ENCODE measurements at regions not wholly inside any gene's neighbourhood (a gene's known extent, or its start where the extent isn't known, plus 50 kb on each side); places are given as distances from the start of the nearest gene placed in this dataset.

- intact Hi-C loops (cut with micrococcal nuclease; ENCODE audit: unreplicated experiment), result no loop called here
- Mint-ChIP-seq H3K4me1 (ENCODE audit: low read depth, unreplicated experiment) (peaks cover 39% of the 10 kb centered on the region), H3K27me3 (ENCODE audit: unreplicated experiment) (no peaks in the 10 kb centered on the region)
Observed at GRCh38 chr3:102085431-102086176, 236.3 kb downstream of the NFKBIZ start.

DNA sequence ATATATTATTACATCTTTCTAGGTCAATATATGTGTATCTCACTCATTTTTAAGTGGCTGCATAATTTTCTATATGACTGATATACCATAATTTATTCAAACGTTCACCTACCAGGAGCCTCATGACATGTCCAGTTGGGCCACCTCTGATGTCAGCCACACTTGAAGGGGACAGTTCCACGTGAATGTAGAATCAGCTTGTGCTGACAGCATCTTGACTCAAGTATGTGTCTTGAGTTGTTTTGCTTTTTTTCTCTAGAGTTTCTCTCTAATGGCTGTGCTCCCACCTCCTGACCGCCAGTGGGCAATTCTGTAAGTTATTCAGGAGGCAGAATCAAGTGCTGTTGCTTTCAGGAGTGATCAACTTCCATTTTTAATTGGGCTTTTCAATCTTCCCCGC lies 237.9 kb downstream of the NFKBIZ start:
- intact Hi-C loops (cut with micrococcal nuclease; ENCODE audit: unreplicated experiment), result no loop called here
- Mint-ChIP-seq H3K9me3 (ENCODE audit: low read depth, unreplicated experiment) (peaks cover 4% of the 10 kb centered on the region), H3K27me3 (ENCODE audit: unreplicated experiment) (no peaks in the 10 kb centered on the region), H3K4me1 (ENCODE audit: low read depth, unreplicated experiment) (peaks cover 36% of the 10 kb centered on the region), H3K27ac (ENCODE audit: unreplicated experiment) (no peak overlapping the region), H3K36me3 (ENCODE audit: insufficient read depth, unreplicated experiment) (no peaks in the 10 kb centered on the region), H3K4me3 (ENCODE audit: low read depth, unreplicated experiment) (no peak overlapping the region)
- TF ChIP-seq, protein P1, sequence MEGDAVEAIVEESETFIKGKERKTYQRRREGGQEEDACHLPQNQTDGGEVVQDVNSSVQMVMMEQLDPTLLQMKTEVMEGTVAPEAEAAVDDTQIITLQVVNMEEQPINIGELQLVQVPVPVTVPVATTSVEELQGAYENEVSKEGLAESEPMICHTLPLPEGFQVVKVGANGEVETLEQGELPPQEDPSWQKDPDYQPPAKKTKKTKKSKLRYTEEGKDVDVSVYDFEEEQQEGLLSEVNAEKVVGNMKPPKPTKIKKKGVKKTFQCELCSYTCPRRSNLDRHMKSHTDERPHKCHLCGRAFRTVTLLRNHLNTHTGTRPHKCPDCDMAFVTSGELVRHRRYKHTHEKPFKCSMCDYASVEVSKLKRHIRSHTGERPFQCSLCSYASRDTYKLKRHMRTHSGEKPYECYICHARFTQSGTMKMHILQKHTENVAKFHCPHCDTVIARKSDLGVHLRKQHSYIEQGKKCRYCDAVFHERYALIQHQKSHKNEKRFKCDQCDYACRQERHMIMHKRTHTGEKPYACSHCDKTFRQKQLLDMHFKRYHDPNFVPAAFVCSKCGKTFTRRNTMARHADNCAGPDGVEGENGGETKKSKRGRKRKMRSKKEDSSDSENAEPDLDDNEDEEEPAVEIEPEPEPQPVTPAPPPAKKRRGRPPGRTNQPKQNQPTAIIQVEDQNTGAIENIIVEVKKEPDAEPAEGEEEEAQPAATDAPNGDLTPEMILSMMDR (IDR thresholded peaks at IDR 0.05; ENCODE audit: unreplicated experiment), result no peak
- DNase-seq, result no peak
- BruUV-seq (replicated peaks), result no TSS peak
- CTCF ChIA-PET, result no interaction called here

More at GRCh38 chr3:102085431-102086176, 236.3 kb downstream of the NFKBIZ start:
- TF ChIP-seq, protein P1 (IDR thresholded peaks at IDR 0.05; ENCODE audit: unreplicated experiment), result no peak
- no peak for DNase-seq
- H3K27ac Mint-ChIP-seq (ENCODE audit: unreplicated experiment), result no peak overlapping the region
- peaks cover 4% of the 10 kb centered on the region for H3K9me3 Mint-ChIP-seq (ENCODE audit: low read depth, unreplicated experiment)
- H3K36me3 Mint-ChIP-seq (ENCODE audit: insufficient read depth, unreplicated experiment), result no peaks in the 10 kb centered on the region
- no TSS peak for BruUV-seq (replicated peaks)
- no peak overlapping the region for H3K4me3 Mint-ChIP-seq (ENCODE audit: low read depth, unreplicated experiment)
- CTCF ChIA-PET, result no interaction called here

GRCh38 chr3:102089239-102089638 lies 239.9 kb downstream of the NFKBIZ start:
- Mint-ChIP-seq H3K27me3 (ENCODE audit: unreplicated experiment) (no peaks in the 10 kb centered on the region), H3K4me1 (ENCODE audit: low read depth, unreplicated experiment) (peaks cover 39% of the 10 kb centered on the region), H3K9me3 (ENCODE audit: low read depth, unreplicated experiment) (peaks cover 2% of the 10 kb centered on the region), H3K4me3 (ENCODE audit: low read depth, unreplicated experiment) (no peak overlapping the region), H3K36me3 (ENCODE audit: insufficient read depth, unreplicated experiment) (no peaks in the 10 kb centered on the region), H3K27ac (ENCODE audit: unreplicated experiment) (no peak overlapping the region)
- BruUV-seq (replicated peaks), result no TSS peak
- TF ChIP-seq, protein P1 (IDR thresholded peaks at IDR 0.05; ENCODE audit: unreplicated experiment), result no peak
- intact Hi-C loops (cut with micrococcal nuclease; ENCODE audit: unreplicated experiment), result no loop called here
- CTCF ChIA-PET, result no interaction called here
- DNase-seq, result no peak

GRCh38 chr3:102089904-102090720 lies 240.8 kb downstream of the NFKBIZ start:
- no peak overlapping the region for H3K4me3 Mint-ChIP-seq (ENCODE audit: low read depth, unreplicated experiment)
- no peaks in the 10 kb centered on the region for H3K9me3 Mint-ChIP-seq (ENCODE audit: low read depth, unreplicated experiment)
- CTCF ChIA-PET, result no interaction called here
- no peaks in the 10 kb centered on the region for H3K27me3 Mint-ChIP-seq (ENCODE audit: unreplicated experiment)
- intact Hi-C loops (cut with micrococcal nuclease; ENCODE audit: unreplicated experiment), result no loop called here
- no TSS peak for BruUV-seq (replicated peaks)
- TF ChIP-seq, protein P1 (IDR thresholded peaks at IDR 0.05; ENCODE audit: unreplicated experiment), result no peak
- peaks cover 30% of the 10 kb centered on the region for H3K4me1 Mint-ChIP-seq (ENCODE audit: low read depth, unreplicated experiment)
- H3K27ac Mint-ChIP-seq (ENCODE audit: unreplicated experiment), result no peak overlapping the region
- no peak for DNase-seq
- H3K36me3 Mint-ChIP-seq (ENCODE audit: insufficient read depth, unreplicated experiment), result no peaks in the 10 kb centered on the region

Measured in Calu3 (cell line).